ENCODE measurements at regions not wholly inside any gene's neighbourhood (a gene's known extent, or its start where the extent isn't known, plus 50 kb on each side); places are given as distances from the start of the nearest gene placed in this dataset.

- TF ChIP-seq CTCF (IDR thresholded peaks at IDR 0.05): no peak
- no peak for TF ChIP-seq POLR2A (IDR thresholded peaks at IDR 0.05)
- no peak for TF ChIP-seq EP300 (IDR thresholded peaks at IDR 0.05)
These were observed 138.6 kb upstream of the NGF start for GRCh38 chr1:115476616-115477015.
